Panc1 (cell line): ENCODE measurements at regions not wholly inside any gene's neighbourhood (a gene's known extent, or its start where the extent isn't known, plus 50 kb on each side); places are given as distances from the start of the nearest gene placed in this dataset.

ENCODE experiments used
- ATAC-seq: fragments of 200-7000 bp; cut with Tn5 transposase; 2 replicates; pipeline ENCODE4 v1.9.1; 2020; ENCODE audit warnings: mild to moderate bottlenecking, moderate library complexity
- BruUV-seq: library from RNA; stranded (reverse); fragments of 400-500 nt; replicated peaks from 2 replicates; lab custom pipeline; 2021; lab: Mats Ljungman, UMichigan
- CTCF ChIA-PET: fragments of 300-600 bp; sonication (Branson Sonifier 250); formaldehyde crosslinking; loops from one replicate; lab custom pipeline; 2022; ENCODE audit warnings: antibody characterized with exemption; lab: Charles Lee
- POLR2A ChIA-PET: fragments of 300-600 bp; sonication (Branson Sonifier 250); formaldehyde crosslinking; loops from one replicate; lab custom pipeline; 2022; ENCODE audit warnings: antibody characterized with exemption; lab: Charles Lee
- DNase-seq: peaks from one replicate; pipeline ENCODE4 v3.0.0-alpha.2; 2010; ENCODE audit warnings: low read depth, low spot score
- H3K27ac ChIP-seq: 2 replicates; pipeline ENCODE4 v1.5.1; 2011; ENCODE audit warnings: mild to moderate bottlenecking, low read length, inconsistent platforms
- H3K27me3 ChIP-seq: fragments of 200-500 bp; sonication (Bioruptor generic); 2 replicates; pipeline ENCODE4 v1.6.0; 2014; ENCODE audit warnings: low read length, inconsistent platforms; ENCODE audit not compliant: control insufficient read depth, insufficient read depth
- H3K36me3 ChIP-seq: fragments of 200-500 bp; sonication (Bioruptor generic); 2 replicates; pipeline ENCODE4 v1.5.1; 2014; ENCODE audit warnings: inconsistent platforms, mild to moderate bottlenecking, low read length, moderate library complexity; ENCODE audit not compliant: control insufficient read depth, insufficient read depth
- H3K4me1 ChIP-seq: 2 replicates; pipeline ENCODE4 v1.5.1; 2011; ENCODE audit warnings: inconsistent platforms, mild to moderate bottlenecking, low read length, moderate library complexity; ENCODE audit not compliant: control insufficient read depth, insufficient read depth
- H3K4me3 ChIP-seq, 2 experiments: 2 replicates each; pipeline ENCODE4 v1.5.1; 2011 to 2012; ENCODE audit warnings: low read depth in 2 of 2, low read length in 2 of 2, mild to moderate bottlenecking in 2 of 2, inconsistent platforms in 1 of 2, moderate library complexity in 1 of 2
- H3K9me3 ChIP-seq: fragments of 200-500 bp; sonication (Bioruptor generic); 2 replicates; pipeline ENCODE4 v1.5.1; 2014; ENCODE audit warnings: low read depth, mild to moderate bottlenecking, inconsistent platforms, low read length, moderate library complexity; ENCODE audit not compliant: control insufficient read depth, insufficient read depth
- CTCF ChIP-seq: fragments of 450-650 bp; IDR thresholded peaks from 2 replicates; pipeline ENCODE4 v1.5.1; 2017; ENCODE audit warnings: mild to moderate bottlenecking
- POLR2AphosphoS5 ChIP-seq: IDR thresholded peaks from 2 replicates; pipeline ENCODE4 v1.6.1; 2012; ENCODE audit warnings: mild to moderate bottlenecking, low read depth, low read length, moderate library complexity
- REST ChIP-seq, 2 experiments: IDR thresholded peaks; 2 replicates each; pipeline ENCODE4 v1.6.1; 2011 to 2012; ENCODE audit warnings: low read depth in 2 of 2, control low read depth in 1 of 2, low read length in 1 of 2, mild to moderate bottlenecking in 1 of 2, moderate library complexity in 1 of 2; ENCODE audit not compliant: insufficient read depth in 1 of 2
- SIN3A ChIP-seq: IDR thresholded peaks from 2 replicates; pipeline ENCODE4 v1.6.1; 2012; ENCODE audit warnings: low read depth, mild to moderate bottlenecking, low read length, moderate library complexity, borderline replicate concordance; ENCODE audit not compliant: insufficient read depth
- TCF7L2 ChIP-seq: IDR thresholded peaks from 2 replicates; pipeline ENCODE4 v1.6.1; 2011; ENCODE audit warnings: mild to moderate bottlenecking, low read depth, low read length, inconsistent platforms
- in situ Hi-C: cut with HindIII; loops from 2 replicates; pipeline ENCODE4 v1.10.0; 2016; ENCODE audit warnings: low sequenced_read_pairs, low pct_unique_long_range_greater_than_20kb
- intact Hi-C: fragments of 100-400 bp; cut with micrococcal nuclease; formaldehyde crosslinking; loops from one replicate; pipeline ENCODE4 v1.10.0; 2022; ENCODE audit not compliant: unreplicated experiment

- ChIA-PET CTCF (no interaction called here), POLR2A (no interaction called here)
- Histone ChIP-seq H3K4me1 (no peaks in the 10 kb centered on the region), H3K27ac (no peak overlapping the region), H3K4me3 (no peak overlapping the region), H3K36me3 (no peaks in the 10 kb centered on the region), H3K9me3 (no peaks in the 10 kb centered on the region), H3K27me3 (no peaks in the 10 kb centered on the region)
- no TSS peak for BruUV-seq
- ATAC-seq = no peak
- in situ Hi-C loops (no loop called here), intact Hi-C loops (no loop called here)
- TF ChIP-seq REST (IDR thresholded peaks at IDR 0.05; ENCODE audit: insufficient read depth in 1 of 2, low read depth in 2 of 2, low read length in 1 of 2) = no peak
- TF ChIP-seq POLR2AphosphoS5 = no peak
- no peak for TF ChIP-seq SIN3A
- no peak for TF ChIP-seq CTCF
- no peak for TF ChIP-seq TCF7L2
- DNase-seq = no peak
Measured at GRCh38 chr2:128639693-128640092, 321.0 kb upstream of the HS6ST1 start.

DNA sequence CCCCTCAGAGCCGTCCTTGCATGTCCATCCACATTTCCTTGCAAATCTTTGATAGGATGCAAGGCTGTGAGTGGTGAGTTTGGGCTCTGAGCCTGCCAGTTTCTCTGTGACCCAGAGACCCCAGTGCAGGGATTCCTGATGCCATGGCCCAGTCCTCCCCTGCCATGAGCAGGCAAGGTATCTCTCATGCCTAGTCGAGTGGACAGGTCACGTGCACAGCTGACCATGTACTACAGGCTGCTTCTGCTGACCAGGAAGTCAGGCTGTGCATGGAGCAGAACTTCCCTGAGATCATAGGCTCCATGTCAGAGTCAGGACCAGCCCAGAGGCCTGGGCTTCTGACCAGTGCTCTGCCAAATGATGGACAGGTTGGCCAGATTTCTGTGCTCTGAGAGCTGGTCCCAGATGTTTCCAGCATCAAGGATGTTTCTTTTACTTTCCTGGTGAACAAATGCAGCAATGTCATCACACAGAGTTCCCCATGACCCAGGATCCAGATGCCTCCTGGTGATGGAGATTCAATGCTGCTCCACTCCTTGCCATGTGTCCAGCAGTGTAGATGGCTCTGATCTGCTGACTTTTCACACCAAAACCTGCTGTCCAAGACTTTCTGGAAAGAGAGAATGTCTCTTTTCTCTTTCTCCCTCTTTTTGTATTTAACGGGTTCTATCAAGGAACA, 321.6 kb upstream of the HS6ST1 start:
- Histone ChIP-seq H3K27ac (no peak overlapping the region), H3K9me3 (no peaks in the 10 kb centered on the region), H3K27me3 (no peaks in the 10 kb centered on the region), H3K36me3 (no peaks in the 10 kb centered on the region), H3K4me1 (no peaks in the 10 kb centered on the region), H3K4me3 (no peak overlapping the region)
- CTCF ChIA-PET = no interaction called here
- intact Hi-C loops (no loop called here), in situ Hi-C loops (no loop called here)
- TF ChIP-seq SIN3A (no peak), REST (IDR thresholded peaks at IDR 0.05; ENCODE audit: insufficient read depth in 1 of 2, low read depth in 2 of 2, low read length in 1 of 2) (no peak), POLR2AphosphoS5 (no peak), TCF7L2 (no peak), CTCF (no peak)
- ATAC-seq (no peak), DNase-seq (no peak)
- POLR2A ChIA-PET = no interaction called here
- no TSS peak for BruUV-seq
